C4-2B (cell line): ENCODE measurements at regions not wholly inside any gene's neighbourhood (a gene's known extent, or its start where the extent isn't known, plus 50 kb on each side); places are given as distances from the start of the nearest gene placed in this dataset.

Experiments used
- CTCF ChIP-seq: fragments of 450-650 bp; conservative IDR thresholded peaks from 2 replicates; pipeline ENCODE4 v1.5.1; 2017; ENCODE audit warnings: mild to moderate bottlenecking
- ZFX ChIP-seq: fragments of 450-650 bp; IDR thresholded peaks from 2 replicates; pipeline ENCODE4 v1.6.1; 2017

GRCh38 chr1:96923753-96924152 is 202.2 kb downstream of the PTBP2 start:
- TF ChIP-seq CTCF: no peak
- TF ChIP-seq ZFX: no peak
